Astrocyte of the cerebellum (primary cell): ENCODE measurements at regions not wholly inside any gene's neighbourhood (a gene's known extent, or its start where the extent isn't known, plus 50 kb on each side); places are given as distances from the start of the nearest gene placed in this dataset.

Experiments
- DNase-seq: peaks from one replicate; pipeline ENCODE4 v3.0.0-alpha.2; 2011; ENCODE audit warnings: low read depth
- H3K4me3 ChIP-seq: 2 replicates; pipeline ENCODE4 v1.5.1; 2011; ENCODE audit warnings: mild to moderate bottlenecking, low read depth, low read length, moderate library complexity
- CTCF ChIP-seq: IDR thresholded peaks from 2 replicates; pipeline ENCODE4 v1.5.1; 2012; ENCODE audit warnings: low read length, low read depth, moderate library complexity, mild to moderate bottlenecking; ENCODE audit errors: missing control alignments
- in situ Hi-C: cut with HindIII; loops from 2 replicates; pipeline ENCODE4 v1.10.0; 2017; ENCODE audit warnings: low sequenced_read_pairs

- H3K4me3 ChIP-seq, result no peak overlapping the region
- DNase-seq, result no peak
- in situ Hi-C loops, result no loop called here
- TF ChIP-seq CTCF, result no peak
These were observed 108.6 kb upstream of the AADACL2 start for GRCh38 chr3:151625086-151625485.

GRCh38 chr3:151620071-151620470 is 113.7 kb upstream of the AADACL2 start:
- no peak for DNase-seq
- in situ Hi-C loops, result no loop called here
- no peak for TF ChIP-seq CTCF
- no peak overlapping the region for H3K4me3 ChIP-seq

- no peak for TF ChIP-seq CTCF
- DNase-seq, result no peak
- no peak overlapping the region for H3K4me3 ChIP-seq
- in situ Hi-C loops, result no loop called here
These were observed 118.3 kb upstream of the AADACL2 start for GRCh38 chr3:151615464-151615863.

- DNase-seq, result no peak
- TF ChIP-seq CTCF, result no peak
- H3K4me3 ChIP-seq, result no peak overlapping the region
- in situ Hi-C loops, result no loop called here
These were observed 121.6 kb upstream of the AADACL2 start for GRCh38 chr3:151612115-151612514.

- in situ Hi-C loops, result no loop called here
- no peak for TF ChIP-seq CTCF
- no peak for DNase-seq
- H3K4me3 ChIP-seq, result no peak overlapping the region
These were observed 122.3 kb upstream of the AADACL2 start for GRCh38 chr3:151611419-151611818.

- TF ChIP-seq CTCF, result no peak
- DNase-seq, result no peak
- no peak overlapping the region for H3K4me3 ChIP-seq
- in situ Hi-C loops, result no loop called here
These were observed 124.2 kb upstream of the AADACL2 start for GRCh38 chr3:151609491-151609890.

GRCh38 chr3:151604891-151605290 is 128.8 kb upstream of the AADACL2 start:
- no peak overlapping the region for H3K4me3 ChIP-seq
- in situ Hi-C loops, result no loop called here
- no peak for TF ChIP-seq CTCF
- no peak for DNase-seq
